Glomerular visceral epithelial cell (primary cell): ENCODE measurements at regions not wholly inside any gene's neighbourhood (a gene's known extent, or its start where the extent isn't known, plus 50 kb on each side); places are given as distances from the start of the nearest gene placed in this dataset.

Source experiments
- DNase-seq: peaks from one replicate; pipeline ENCODE4 v3.0.0-alpha.2; 2016; ENCODE audit errors: extremely low spot score

DNA sequence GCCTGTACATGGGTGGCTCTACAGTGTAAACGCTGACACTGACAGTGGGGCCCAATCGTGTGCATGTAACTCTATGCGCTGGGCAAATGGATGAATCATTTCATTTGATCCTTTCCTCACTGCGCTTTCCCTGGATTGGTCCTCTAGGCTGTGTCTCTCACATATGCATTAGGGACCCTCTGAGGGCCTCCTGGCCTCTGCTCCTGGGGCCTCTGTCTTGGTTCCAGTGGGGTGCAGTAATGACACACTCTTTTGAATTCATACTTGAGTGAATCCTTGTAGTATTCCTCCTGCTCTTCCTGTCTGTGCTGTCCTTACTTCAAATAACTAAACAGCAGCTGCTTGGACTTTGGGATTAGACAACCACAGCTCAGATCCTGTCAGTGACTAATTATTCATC lies 176.5 kb upstream of the ADO start:
- DNase-seq = peak; percentile 60

DNA sequence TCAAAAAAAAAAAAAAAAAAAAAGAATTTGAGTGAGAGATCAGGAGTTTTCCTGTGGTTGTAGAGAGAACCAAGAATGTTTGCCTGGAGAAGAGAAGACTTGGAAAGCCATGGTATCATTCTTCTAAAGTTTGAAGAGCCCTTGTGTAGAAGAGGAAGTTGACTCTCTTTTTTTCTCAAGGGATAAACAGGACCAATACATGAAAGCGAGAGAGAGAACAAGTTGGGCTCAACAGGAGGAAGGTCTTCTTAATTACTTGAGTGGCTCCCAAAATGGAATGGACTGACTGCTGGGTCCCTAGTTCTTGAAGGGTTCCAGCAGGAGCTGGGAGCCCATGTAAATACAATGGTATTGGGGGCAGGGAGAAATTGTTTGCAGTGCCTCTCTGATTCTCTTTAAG lies 173.3 kb upstream of the ADO start:
- no peak for DNase-seq

GRCh38 chr10:62632071-62632809 lies 172.3 kb upstream of the ADO start:
- no peak for DNase-seq

- no peak for DNase-seq
Observed at GRCh38 chr10:62633976-62634375, 170.5 kb upstream of the ADO start.

- no peak for DNase-seq
Observed at GRCh38 chr10:62634576-62634975, 169.9 kb upstream of the ADO start.

DNA sequence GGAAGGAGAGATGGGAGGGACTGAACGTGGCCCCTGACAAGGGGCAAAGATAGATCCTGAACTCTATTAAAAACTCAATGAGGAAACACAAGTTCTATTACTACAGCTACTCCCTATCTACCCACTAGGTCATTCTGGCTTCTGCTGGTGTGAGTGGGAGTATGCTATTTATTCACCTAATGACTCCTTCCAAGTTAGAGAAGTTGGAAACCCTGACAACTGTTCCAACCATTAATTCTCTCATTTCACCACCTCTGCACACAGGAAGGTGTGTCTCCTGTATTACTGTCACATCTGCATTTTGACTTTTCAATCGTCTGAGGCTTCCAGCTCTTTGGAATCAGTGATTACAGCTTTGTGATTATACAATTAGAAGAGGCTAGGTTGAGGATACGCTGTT lies 169.4 kb upstream of the ADO start:
- DNase-seq = no peak

- DNase-seq = no peak
Observed at GRCh38 chr10:62636825-62637248, 167.7 kb upstream of the ADO start.

- DNase-seq = no peak
Observed at GRCh38 chr10:62637249-62638061, 167.1 kb upstream of the ADO start.

DNA sequence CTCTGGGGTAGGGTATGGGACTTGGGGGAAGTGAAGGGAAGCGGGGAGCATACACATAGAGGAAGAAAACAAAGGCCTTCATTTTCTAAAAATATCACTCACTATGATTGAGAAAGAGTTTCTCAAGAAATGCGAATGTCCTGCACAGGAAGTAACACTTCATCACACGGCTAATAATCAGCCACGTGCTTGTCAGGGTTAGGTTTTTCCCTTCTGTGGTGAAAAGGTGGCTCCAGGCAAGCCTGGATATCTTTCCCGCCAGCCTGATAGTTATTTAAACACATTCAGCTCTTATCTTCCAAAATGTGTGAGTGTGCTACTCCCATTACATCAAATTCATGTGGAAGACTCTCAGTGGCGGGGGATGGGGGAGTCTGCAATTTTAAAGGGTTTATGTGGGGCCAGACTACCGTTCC lies 166.4 kb upstream of the ADO start:
- DNase-seq = no peak

GRCh38 chr10:62639144-62639543 lies 165.4 kb upstream of the ADO start:
- DNase-seq = no peak

- DNase-seq = no peak
Observed at GRCh38 chr10:62640411-62640810, 164.1 kb upstream of the ADO start.

DNA sequence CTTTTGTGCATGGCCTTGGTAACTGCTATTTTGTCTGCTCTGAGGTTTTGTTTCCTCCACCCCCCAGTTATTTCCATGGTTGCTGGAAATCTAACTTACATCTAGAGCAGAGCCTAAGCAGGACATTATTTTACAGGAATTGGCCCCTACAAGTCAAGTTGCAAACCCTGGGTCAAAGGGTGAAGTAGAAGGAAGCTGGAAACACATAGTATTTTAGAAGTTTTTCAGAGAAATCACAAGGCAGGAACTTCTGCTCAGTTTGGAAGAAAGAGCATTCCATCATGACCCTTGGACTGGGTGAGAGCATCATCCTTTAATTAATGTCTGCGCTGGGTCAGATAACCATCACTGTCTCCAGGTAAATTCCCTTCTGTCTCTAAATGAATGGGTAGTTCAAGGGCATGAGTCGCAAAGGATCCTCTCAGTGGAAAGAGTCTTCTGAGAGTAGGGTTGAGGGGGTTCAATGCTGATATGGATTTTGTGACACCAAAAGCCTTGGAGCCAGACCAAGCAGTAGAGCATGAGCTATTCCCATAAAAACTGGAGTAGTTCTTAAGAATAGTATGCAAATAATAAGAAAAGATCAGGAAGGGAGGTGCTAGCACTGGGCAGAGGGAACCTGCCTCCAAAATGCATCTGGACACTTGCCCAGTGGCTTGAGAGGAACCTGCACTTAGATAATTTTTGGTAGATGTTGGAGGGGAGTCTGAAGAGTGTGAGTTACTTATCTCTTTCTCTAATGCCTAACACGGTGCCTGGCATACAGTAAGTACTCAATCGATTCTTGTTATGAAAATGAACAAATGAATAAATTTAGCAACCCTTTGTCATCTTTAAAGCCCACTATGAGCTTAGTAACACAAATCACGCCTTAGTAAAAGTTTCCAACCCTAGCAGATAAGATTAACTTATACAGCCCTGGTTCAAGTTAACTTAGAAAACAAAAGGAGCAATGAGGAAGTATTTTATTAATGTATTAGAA lies 160.6 kb upstream of the ADO start:
- no peak for DNase-seq

GRCh38 chr10:62647375-62648092 lies 157.0 kb upstream of the ADO start:
- DNase-seq = no peak

- no peak for DNase-seq
Observed at GRCh38 chr10:62648921-62649320, 155.6 kb upstream of the ADO start.

GRCh38 chr10:62650411-62650810 lies 154.1 kb upstream of the ADO start:
- peak; percentile 42 for DNase-seq

DNA sequence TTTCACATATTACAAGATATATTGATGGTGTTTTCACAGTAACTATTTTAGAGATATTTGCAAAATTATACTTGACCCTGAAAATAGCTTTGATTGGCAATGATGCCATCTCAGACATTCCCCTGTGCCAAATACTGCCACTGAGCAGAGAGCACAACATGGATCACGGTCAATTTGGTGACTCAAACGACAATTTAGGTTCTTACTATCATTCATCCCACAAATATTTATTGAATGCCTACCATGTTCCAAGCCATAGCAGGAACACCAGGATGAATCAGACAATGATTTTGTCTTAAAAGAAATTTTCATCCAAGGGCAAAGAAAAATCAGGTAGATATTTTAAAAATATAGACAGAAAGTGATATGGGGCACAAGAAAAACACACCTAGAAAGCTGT lies 153.2 kb upstream of the ADO start:
- DNase-seq = no peak

GRCh38 chr10:62652114-62652513 lies 152.4 kb upstream of the ADO start:
- peak; percentile 18 for DNase-seq

- no peak for DNase-seq
Observed at GRCh38 chr10:62652564-62652963, 152.0 kb upstream of the ADO start.

DNA sequence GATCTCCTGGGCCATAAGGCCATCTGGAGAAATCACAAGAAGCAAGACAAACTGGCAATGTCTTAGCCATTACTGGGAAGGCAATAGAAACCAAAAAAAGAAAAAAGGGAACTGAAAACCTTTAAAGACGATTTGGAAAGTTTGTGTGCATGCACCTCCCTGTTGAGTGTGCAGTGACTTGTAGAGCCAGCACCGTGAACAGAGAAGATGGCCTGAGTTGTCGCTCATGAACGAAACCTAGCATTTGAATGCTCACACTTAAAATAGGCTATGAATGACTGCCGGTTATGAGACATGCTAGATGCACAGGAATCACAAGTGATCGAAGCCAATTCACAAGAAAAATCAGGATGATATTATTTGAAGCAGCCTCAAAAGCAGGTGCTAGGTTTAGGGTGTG lies 151.3 kb upstream of the ADO start:
- DNase-seq = no peak

DNA sequence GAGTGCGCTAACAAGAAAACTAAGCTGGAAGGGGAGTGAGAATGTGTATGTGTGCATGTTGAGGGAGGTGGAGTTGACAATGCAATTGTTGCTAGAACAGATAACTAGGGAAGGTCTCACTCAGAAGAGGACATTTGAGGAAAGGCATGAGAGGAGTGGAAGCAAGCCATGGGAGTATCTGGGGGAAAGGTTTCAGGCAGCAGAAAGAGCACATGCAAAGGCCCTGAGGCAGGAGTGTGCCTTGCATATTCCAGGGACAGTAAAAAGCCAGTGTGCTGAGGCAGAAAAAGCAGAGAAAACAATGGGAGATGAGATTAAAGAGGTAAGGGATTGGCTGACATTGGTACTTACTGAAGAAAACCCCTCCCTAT lies 149.6 kb upstream of the ADO start:
- DNase-seq = no peak

DNA sequence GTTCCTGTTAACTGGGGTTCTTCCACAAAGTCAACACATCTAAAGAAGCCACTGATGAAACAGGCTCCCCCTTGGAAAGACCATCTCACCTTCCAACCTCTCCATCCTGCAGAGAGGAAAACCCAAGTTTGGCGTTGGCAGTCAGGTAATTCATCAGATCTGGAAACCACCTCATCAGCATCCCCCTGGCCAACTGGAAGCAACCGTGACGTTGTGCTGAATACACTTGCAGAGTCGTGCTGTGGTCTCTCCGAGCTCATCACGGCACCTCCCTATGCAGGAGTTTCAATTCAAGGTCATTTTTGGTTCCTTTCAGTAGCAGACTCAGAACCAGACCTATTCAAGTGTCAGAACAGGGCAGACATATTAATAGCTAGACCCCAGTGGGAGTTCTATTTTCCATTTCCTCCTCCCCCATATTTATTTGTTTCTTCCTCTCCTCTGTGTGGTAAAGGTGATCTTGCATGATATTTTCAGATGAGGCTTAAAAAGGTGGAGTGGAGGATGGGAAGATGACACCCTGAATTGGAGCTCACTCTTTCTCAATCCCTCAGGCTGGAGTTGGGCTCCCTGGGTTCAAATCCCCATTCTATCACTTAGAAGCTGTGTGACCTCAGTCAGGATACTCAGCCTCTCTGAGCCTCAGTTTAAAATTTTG lies 149.1 kb upstream of the ADO start:
- no peak for DNase-seq
